Caco-2 (cell line): ENCODE measurements at regions not wholly inside any gene's neighbourhood (a gene's known extent, or its start where the extent isn't known, plus 50 kb on each side); places are given as distances from the start of the nearest gene placed in this dataset.

Experiments used
- BruUV-seq: library from RNA; stranded (reverse); fragments of 400-500 nt; replicated peaks from 2 replicates; lab custom pipeline; 2021; lab: Mats Ljungman, UMichigan
- CTCF ChIA-PET: fragments of 300-600 bp; sonication (Branson Sonifier 250); formaldehyde crosslinking; loops from one replicate; lab custom pipeline; 2022; ENCODE audit warnings: antibody characterized with exemption; lab: Charles Lee
- POLR2A ChIA-PET: fragments of 300-600 bp; sonication (Branson Sonifier 250); formaldehyde crosslinking; loops from one replicate; lab custom pipeline; 2022; ENCODE audit warnings: antibody characterized with exemption; lab: Charles Lee
- DNase-seq, 2 experiments: peaks; one replicate each; pipeline versions ENCODE4 v3.0.0 to v3.0.0-alpha.2; 2020 to 2022
- H3K27me3 ChIP-seq: replicated peaks from 2 replicates; pipeline ENCODE4 v1.6.0; 2011; ENCODE audit warnings: low read length; ENCODE audit not compliant: control insufficient read depth, insufficient read depth
- H3K36me3 ChIP-seq: 2 replicates; pipeline ENCODE4 v1.5.1; 2011; ENCODE audit warnings: low read length; ENCODE audit not compliant: control insufficient read depth, insufficient read depth
- H3K4me1 ChIP-seq: fragments of 250-450 bp; sonication (Bioruptor Pico); 2 replicates; pipeline ENCODE4 v1.5.1; 2020; ENCODE audit warnings: mild to moderate bottlenecking
- H3K4me3 ChIP-seq: 2 replicates; pipeline ENCODE4 v1.5.1; 2011; ENCODE audit warnings: low read depth, mild to moderate bottlenecking, control low read depth, low read length
- H3K9me3 ChIP-seq: fragments of 250-450 bp; sonication (Bioruptor Pico); 2 replicates; pipeline ENCODE4 v1.5.1; 2020; ENCODE audit warnings: mild to moderate bottlenecking, moderate library complexity
- H3K27ac Mint-ChIP-seq: one replicate; pipeline ENCODE4 v1.8.0; 2022; ENCODE audit warnings: mixed read lengths; ENCODE audit not compliant: unreplicated experiment
- H3K27me3 Mint-ChIP-seq: one replicate; pipeline ENCODE4 v1.8.0; 2022; ENCODE audit warnings: mixed read lengths; ENCODE audit not compliant: insufficient read depth, unreplicated experiment
- H3K36me3 Mint-ChIP-seq: one replicate; pipeline ENCODE4 v1.8.0; 2022; ENCODE audit warnings: mild to moderate bottlenecking, mixed read lengths; ENCODE audit not compliant: insufficient read depth, unreplicated experiment
- H3K4me1 Mint-ChIP-seq: one replicate; pipeline ENCODE4 v1.8.0; 2022; ENCODE audit warnings: low read depth, mixed read lengths; ENCODE audit not compliant: unreplicated experiment
- H3K4me3 Mint-ChIP-seq: one replicate; pipeline ENCODE4 v1.8.0; 2022; ENCODE audit warnings: mild to moderate bottlenecking, moderate library complexity, mixed read lengths; ENCODE audit not compliant: unreplicated experiment
- H3K9me3 Mint-ChIP-seq: one replicate; pipeline ENCODE4 v1.8.0; 2022; ENCODE audit warnings: mixed read lengths; ENCODE audit not compliant: unreplicated experiment
- intact Hi-C: fragments of 100-400 bp; cut with micrococcal nuclease; formaldehyde crosslinking; loops from one replicate; pipeline ENCODE4 v1.10.0; 2022; ENCODE audit not compliant: unreplicated experiment
- TF ChIP-seq, protein P1 (sequence below), 2 experiments: fragments of 200-600 bp in 1 of 2; IDR thresholded peaks; 1 replicate in 1 of 2; 2 replicates in 1 of 2; pipeline versions ENCODE4 v1.5.1 to v1.8.0; 2011 to 2022; ENCODE audit warnings: antibody characterized with exemption in 1 of 2, control low read depth in 1 of 2, inconsistent platforms in 1 of 2, low read depth in 1 of 2, low read length in 1 of 2, mild to moderate bottlenecking in 1 of 2, moderate library complexity in 1 of 2; ENCODE audit not compliant: insufficient read depth in 1 of 2, severe bottlenecking in 1 of 2, unreplicated experiment in 1 of 2

DNA sequence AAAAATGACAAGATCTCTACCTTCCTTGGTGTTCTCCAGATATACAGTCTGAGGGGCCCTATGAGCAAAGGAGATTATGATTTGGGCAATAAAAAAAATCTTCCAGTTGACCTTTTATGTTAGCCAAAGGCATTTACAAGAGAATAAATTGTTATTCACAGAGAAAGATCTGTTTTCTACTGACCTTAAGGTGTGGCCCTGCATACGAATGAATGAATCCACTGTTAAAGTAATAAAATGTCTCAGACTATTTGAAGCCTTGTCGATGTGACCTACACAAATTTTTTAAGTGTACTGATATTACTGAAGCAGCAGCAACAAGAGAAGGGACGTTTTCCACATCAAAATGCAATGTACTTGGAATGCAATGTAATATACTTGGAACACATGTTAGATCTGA lies 95.9 kb upstream of the SSTR4 start:
- TF ChIP-seq, protein P1, sequence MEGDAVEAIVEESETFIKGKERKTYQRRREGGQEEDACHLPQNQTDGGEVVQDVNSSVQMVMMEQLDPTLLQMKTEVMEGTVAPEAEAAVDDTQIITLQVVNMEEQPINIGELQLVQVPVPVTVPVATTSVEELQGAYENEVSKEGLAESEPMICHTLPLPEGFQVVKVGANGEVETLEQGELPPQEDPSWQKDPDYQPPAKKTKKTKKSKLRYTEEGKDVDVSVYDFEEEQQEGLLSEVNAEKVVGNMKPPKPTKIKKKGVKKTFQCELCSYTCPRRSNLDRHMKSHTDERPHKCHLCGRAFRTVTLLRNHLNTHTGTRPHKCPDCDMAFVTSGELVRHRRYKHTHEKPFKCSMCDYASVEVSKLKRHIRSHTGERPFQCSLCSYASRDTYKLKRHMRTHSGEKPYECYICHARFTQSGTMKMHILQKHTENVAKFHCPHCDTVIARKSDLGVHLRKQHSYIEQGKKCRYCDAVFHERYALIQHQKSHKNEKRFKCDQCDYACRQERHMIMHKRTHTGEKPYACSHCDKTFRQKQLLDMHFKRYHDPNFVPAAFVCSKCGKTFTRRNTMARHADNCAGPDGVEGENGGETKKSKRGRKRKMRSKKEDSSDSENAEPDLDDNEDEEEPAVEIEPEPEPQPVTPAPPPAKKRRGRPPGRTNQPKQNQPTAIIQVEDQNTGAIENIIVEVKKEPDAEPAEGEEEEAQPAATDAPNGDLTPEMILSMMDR (IDR thresholded peaks at IDR 0.05; ENCODE audit: insufficient read depth in 1 of 2, low read depth in 1 of 2, low read length in 1 of 2, severe bottlenecking in 1 of 2, unreplicated experiment in 1 of 2) = no peak
- Mint-ChIP-seq H3K4me1 (no peaks in the 10 kb centered on the region), H3K36me3 (no peaks in the 10 kb centered on the region), H3K27ac (no peak overlapping the region), H3K9me3 (peaks cover 13% of the 10 kb centered on the region), H3K4me3 (no peak overlapping the region), H3K27me3 (no peaks in the 10 kb centered on the region)
- no TSS peak for BruUV-seq
- Histone ChIP-seq H3K4me1 (no peaks in the 10 kb centered on the region), H3K4me3 (no peak overlapping the region), H3K27me3 (no peaks in the 10 kb centered on the region; the same call in 1 of the 2 replicates), H3K36me3 (no peaks in the 10 kb centered on the region), H3K9me3 (no peaks in the 10 kb centered on the region)
- ChIA-PET POLR2A (no interaction called here), CTCF (no interaction called here)
- intact Hi-C loops = no loop called here
- no peak for DNase-seq

DNA sequence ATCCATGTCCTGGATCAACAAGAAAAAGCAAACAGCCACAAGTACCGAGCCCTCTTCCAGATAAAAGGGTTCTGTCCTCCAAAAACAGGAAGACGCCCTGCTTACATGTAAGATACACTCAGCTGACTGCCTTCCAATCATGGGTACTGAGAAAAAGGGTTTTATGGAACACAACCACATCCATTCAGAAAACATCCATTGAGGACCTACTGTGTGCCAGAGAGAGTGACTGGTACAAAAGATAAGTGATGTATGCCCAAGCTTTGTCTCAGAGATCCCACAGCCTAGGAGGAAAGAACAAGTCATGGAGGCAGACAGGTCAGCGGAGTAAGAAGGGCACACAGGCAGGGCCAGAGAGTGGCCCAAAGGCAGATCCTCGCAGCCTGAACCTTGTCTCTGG lies 94.8 kb upstream of the SSTR4 start:
- H3K27ac Mint-ChIP-seq = no peak overlapping the region
- CTCF ChIA-PET = no interaction called here

DNA sequence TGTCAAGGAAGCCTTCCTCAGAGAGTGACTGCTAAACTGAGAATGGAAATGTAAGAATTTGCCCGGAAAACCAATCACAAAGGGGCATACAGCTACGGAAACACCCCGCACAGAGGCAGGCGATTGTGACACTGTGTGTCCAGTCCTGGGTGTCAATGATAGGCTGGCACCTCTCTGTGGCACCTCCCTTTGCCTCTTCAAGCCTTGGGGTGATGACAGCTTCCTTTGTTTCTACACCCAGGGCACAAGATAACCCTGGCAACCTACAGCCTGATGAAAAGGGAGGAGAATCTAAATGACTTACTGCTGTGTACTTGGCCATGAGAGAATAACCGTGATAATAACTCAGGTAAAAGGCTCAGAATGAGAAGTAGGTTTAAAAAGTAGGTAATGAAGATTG lies 93.6 kb upstream of the SSTR4 start:
- no peaks in the 10 kb centered on the region for H3K36me3 Mint-ChIP-seq

More for the DNA sequence above, 94.8 kb upstream of the SSTR4 start:
- Mint-ChIP-seq H3K36me3 (no peaks in the 10 kb centered on the region), H3K27me3 (no peaks in the 10 kb centered on the region), H3K4me1 (no peaks in the 10 kb centered on the region), H3K4me3 (no peak overlapping the region), H3K9me3 (peaks cover under 1% of the 10 kb centered on the region)
- Histone ChIP-seq H3K4me3 (no peak overlapping the region), H3K36me3 (no peaks in the 10 kb centered on the region), H3K27me3 (no peaks in the 10 kb centered on the region; the same call in 1 of the 2 replicates), H3K9me3 (no peaks in the 10 kb centered on the region), H3K4me1 (no peaks in the 10 kb centered on the region)
- no peak for DNase-seq
- intact Hi-C loops = no loop called here
- no TSS peak for BruUV-seq
- TF ChIP-seq, protein P1 (IDR thresholded peaks at IDR 0.05; ENCODE audit: insufficient read depth in 1 of 2, low read depth in 1 of 2, low read length in 1 of 2, severe bottlenecking in 1 of 2, unreplicated experiment in 1 of 2) = no peak
- POLR2A ChIA-PET = no interaction called here

More for the DNA sequence above, 93.6 kb upstream of the SSTR4 start:
- Mint-ChIP-seq H3K27ac (no peak overlapping the region), H3K27me3 (no peaks in the 10 kb centered on the region), H3K4me1 (no peaks in the 10 kb centered on the region), H3K4me3 (no peak overlapping the region), H3K9me3 (no peaks in the 10 kb centered on the region)
- Histone ChIP-seq H3K4me1 (no peaks in the 10 kb centered on the region), H3K4me3 (no peak overlapping the region), H3K36me3 (no peaks in the 10 kb centered on the region), H3K9me3 (no peaks in the 10 kb centered on the region), H3K27me3 (no peaks in the 10 kb centered on the region; the same call in 1 of the 2 replicates)
- TF ChIP-seq, protein P1 (IDR thresholded peaks at IDR 0.05; ENCODE audit: insufficient read depth in 1 of 2, low read depth in 1 of 2, low read length in 1 of 2, severe bottlenecking in 1 of 2, unreplicated experiment in 1 of 2) = no peak
- no TSS peak for BruUV-seq
- POLR2A ChIA-PET = no interaction called here
- CTCF ChIA-PET = interaction anchor here (0.7 kb wide), 1 partner anchor 72 kb away, joined by 3 read pairs; no protein-coding TSS in a partner anchor
- intact Hi-C loops = no loop called here
- no peak for DNase-seq
